ENCODE measurements at regions not wholly inside any gene's neighbourhood (a gene's known extent, or its start where the extent isn't known, plus 50 kb on each side); places are given as distances from the start of the nearest gene placed in this dataset.
"Not testable (repeated sequence)": the region's sequence is repeated elsewhere in the genome, so short reads cannot be mapped to it uniquely, and the experiment has no call there.

DNA sequence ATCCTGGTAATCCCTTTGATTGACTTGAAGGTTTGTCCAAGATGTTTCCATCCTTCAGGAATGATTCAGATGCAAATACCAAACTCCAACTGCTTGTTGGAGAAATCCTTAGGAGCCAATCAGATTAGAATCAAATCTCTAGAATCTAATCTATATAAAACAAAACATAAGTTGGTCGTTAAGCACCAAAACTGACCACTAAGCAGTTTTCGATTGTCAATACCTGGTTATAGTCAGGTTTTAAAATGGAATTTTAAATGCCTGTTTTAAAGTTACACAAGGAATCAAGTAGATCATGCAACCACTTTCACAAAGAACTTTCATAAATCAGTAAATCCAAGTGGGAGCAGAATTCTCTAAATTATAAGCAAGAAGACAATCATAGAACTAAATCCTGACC is 236.1 kb downstream of the PARM1 start:
- H3K4me1 ChIP-seq (ENCODE audit: control insufficient read depth in 2 of 3, insufficient read depth in 2 of 3, low read depth in 1 of 3, low read length in 3 of 3): no peaks in the 10 kb centered on the region
- FAIRE-seq: no peak
- intact Hi-C loops (cut with DNase I): no loop called here

GRCh38 chr4:75168548-75168947 is 235.6 kb downstream of the PARM1 start:
- Histone ChIP-seq H3K27me3 (ENCODE audit: control insufficient read depth, insufficient read depth, low read length) (no peaks in the 10 kb centered on the region), H3K27ac (ENCODE audit: low read depth in 2 of 2, low read length in 2 of 2) (no peak overlapping the region), H3K4me3 (ENCODE audit: low read length in 3 of 3) (no peak overlapping the region), H3K9ac (ENCODE audit: low read length in 3 of 3) (no peak overlapping the region), H3K4me1 (ENCODE audit: control insufficient read depth in 2 of 3, insufficient read depth in 2 of 3, low read depth in 1 of 3, low read length in 3 of 3) (no peaks in the 10 kb centered on the region), H3K36me3 (ENCODE audit: control insufficient read depth in 2 of 3, insufficient read depth in 3 of 3, low read length in 3 of 3) (no peaks in the 10 kb centered on the region), H3K9me3 (ENCODE audit: control insufficient read depth in 2 of 3, insufficient read depth in 1 of 3, low read length in 3 of 3) (peaks cover 0 to 3% (median 0%) of the 10 kb centered on the region in 3 donors)
- DNase-seq (no peak), FAIRE-seq (no peak)
- intact Hi-C loops (cut with DNase I): no loop called here
- TF ChIP-seq, protein P1, sequence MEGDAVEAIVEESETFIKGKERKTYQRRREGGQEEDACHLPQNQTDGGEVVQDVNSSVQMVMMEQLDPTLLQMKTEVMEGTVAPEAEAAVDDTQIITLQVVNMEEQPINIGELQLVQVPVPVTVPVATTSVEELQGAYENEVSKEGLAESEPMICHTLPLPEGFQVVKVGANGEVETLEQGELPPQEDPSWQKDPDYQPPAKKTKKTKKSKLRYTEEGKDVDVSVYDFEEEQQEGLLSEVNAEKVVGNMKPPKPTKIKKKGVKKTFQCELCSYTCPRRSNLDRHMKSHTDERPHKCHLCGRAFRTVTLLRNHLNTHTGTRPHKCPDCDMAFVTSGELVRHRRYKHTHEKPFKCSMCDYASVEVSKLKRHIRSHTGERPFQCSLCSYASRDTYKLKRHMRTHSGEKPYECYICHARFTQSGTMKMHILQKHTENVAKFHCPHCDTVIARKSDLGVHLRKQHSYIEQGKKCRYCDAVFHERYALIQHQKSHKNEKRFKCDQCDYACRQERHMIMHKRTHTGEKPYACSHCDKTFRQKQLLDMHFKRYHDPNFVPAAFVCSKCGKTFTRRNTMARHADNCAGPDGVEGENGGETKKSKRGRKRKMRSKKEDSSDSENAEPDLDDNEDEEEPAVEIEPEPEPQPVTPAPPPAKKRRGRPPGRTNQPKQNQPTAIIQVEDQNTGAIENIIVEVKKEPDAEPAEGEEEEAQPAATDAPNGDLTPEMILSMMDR (IDR thresholded peaks at IDR 0.05; ENCODE audit: borderline replicate concordance, extremely low read depth, insufficient read depth): no peak

More for the DNA sequence above, 236.1 kb downstream of the PARM1 start:
- Histone ChIP-seq H3K27me3 (ENCODE audit: control insufficient read depth, insufficient read depth, low read length) (no peaks in the 10 kb centered on the region), H3K27ac (ENCODE audit: low read depth in 2 of 2, low read length in 2 of 2) (no peak overlapping the region), H3K4me3 (ENCODE audit: low read length in 3 of 3) (no peak overlapping the region), H3K36me3 (ENCODE audit: control insufficient read depth in 2 of 3, insufficient read depth in 3 of 3, low read length in 3 of 3) (no peaks in the 10 kb centered on the region), H3K9ac (ENCODE audit: low read length in 3 of 3) (no peak overlapping the region), H3K9me3 (ENCODE audit: control insufficient read depth in 2 of 3, insufficient read depth in 1 of 3, low read length in 3 of 3) (peaks cover 0 to 3% (median 0%) of the 10 kb centered on the region in 3 donors)
- TF ChIP-seq, protein P1 (IDR thresholded peaks at IDR 0.05; ENCODE audit: borderline replicate concordance, extremely low read depth, insufficient read depth): no peak
- no peak for DNase-seq

- intact Hi-C loops (cut with DNase I); DNase-seq; FAIRE-seq: not testable (repeated sequence)
Measured at GRCh38 chr4:75165100-75165499, 232.2 kb downstream of the PARM1 start.

DNA sequence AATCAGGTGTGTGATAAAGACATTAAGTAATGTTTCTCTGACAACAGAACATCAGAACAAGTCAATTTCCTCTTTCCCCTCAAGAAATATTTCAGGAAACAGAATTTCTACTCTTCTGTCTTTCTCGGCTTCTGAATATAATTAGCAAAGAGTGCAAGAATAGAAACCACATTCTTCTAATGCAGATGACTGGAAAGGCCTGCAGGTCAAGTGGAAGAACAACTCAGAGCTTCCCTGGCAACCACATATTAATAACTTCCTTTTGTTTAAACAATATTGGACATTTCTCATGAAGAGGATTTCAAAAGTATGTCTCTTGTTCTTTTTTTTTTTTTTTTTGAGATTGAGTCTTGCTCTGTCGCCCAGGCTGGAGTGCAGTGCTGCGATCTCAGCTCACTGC is 225.5 kb downstream of the PARM1 start:
- Histone ChIP-seq H3K4me1 (ENCODE audit: control insufficient read depth in 2 of 3, insufficient read depth in 2 of 3, low read depth in 1 of 3, low read length in 3 of 3) (no peaks in the 10 kb centered on the region), H3K9me3 (ENCODE audit: control insufficient read depth in 2 of 3, insufficient read depth in 1 of 3, low read length in 3 of 3) (peaks cover 0 to 6% (median 0%) of the 10 kb centered on the region in 3 donors), H3K4me3 (ENCODE audit: low read length in 3 of 3) (no peak overlapping the region), H3K27me3 (ENCODE audit: control insufficient read depth, insufficient read depth, low read length) (no peaks in the 10 kb centered on the region), H3K36me3 (ENCODE audit: control insufficient read depth in 2 of 3, insufficient read depth in 3 of 3, low read length in 3 of 3) (no peaks in the 10 kb centered on the region), H3K27ac (ENCODE audit: low read depth in 2 of 2, low read length in 2 of 2) (no peak overlapping the region), H3K9ac (ENCODE audit: low read length in 3 of 3) (no peak overlapping the region)
- FAIRE-seq (no peak), DNase-seq (no peak)
- TF ChIP-seq, protein P1 (IDR thresholded peaks at IDR 0.05; ENCODE audit: borderline replicate concordance, extremely low read depth, insufficient read depth): no peak
- intact Hi-C loops (cut with DNase I): no loop called here

More at GRCh38 chr4:75165100-75165499, 232.2 kb downstream of the PARM1 start:
- not testable (repeated sequence) for H3K4me3 ChIP-seq (ENCODE audit: low read length in 3 of 3); H3K27ac ChIP-seq (ENCODE audit: low read depth in 2 of 2, low read length in 2 of 2); H3K9ac ChIP-seq (ENCODE audit: low read length in 3 of 3); H3K4me1 ChIP-seq (ENCODE audit: control insufficient read depth in 2 of 3, insufficient read depth in 2 of 3, low read depth in 1 of 3, low read length in 3 of 3); H3K27me3 ChIP-seq (ENCODE audit: control insufficient read depth, insufficient read depth, low read length); H3K9me3 ChIP-seq (ENCODE audit: control insufficient read depth in 2 of 3, insufficient read depth in 1 of 3, low read length in 3 of 3); H3K36me3 ChIP-seq (ENCODE audit: control insufficient read depth in 2 of 3, insufficient read depth in 3 of 3, low read length in 3 of 3)
